ENCODE measurements at regions not wholly inside any gene's neighbourhood (a gene's known extent, or its start where the extent isn't known, plus 50 kb on each side); places are given as distances from the start of the nearest gene placed in this dataset.

DNA sequence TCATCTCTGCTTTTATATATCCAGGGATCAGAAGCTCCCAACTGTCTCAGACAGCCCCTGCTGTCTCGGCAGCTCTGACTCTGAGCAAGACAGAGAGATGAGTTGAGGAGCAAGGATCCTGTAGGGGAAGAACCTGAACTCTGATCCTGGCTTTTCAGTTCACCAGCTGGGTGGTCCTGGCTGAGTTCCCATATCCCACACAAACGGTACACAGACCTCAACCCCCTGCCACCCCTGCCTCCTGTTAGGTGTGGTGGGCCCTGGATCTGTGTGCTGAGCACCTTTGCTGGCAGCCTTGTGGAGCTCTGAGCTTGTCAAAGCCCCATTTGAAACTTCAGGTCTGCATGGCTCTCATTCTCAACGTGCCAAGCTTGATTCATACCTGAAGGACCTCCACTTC, 54.3 kb upstream of the GPR26 start:
- DNase-seq (ENCODE audit: low spot score), result no peak
- intact Hi-C loops (cut with micrococcal nuclease; ENCODE audit: unreplicated experiment) (no loop called here), in situ Hi-C loops (cut with HindIII; ENCODE audit: extremely low pct_ligation_motif_present, low pct_unique_long_range_greater_than_20kb) (no loop called here)
- Histone ChIP-seq H4K20me1 (ENCODE audit: insufficient read depth, low read length) (no peaks in the 10 kb centered on the region; the same call in 1 of the 2 replicates), H3K36me3 (replicated peaks in 1 of 2; ENCODE audit: control insufficient read depth in 1 of 2, insufficient read depth in 2 of 2, low read length in 2 of 2) (no peaks in the 10 kb centered on the region), H3K9ac (ENCODE audit: insufficient read depth, low read depth, low read length) (no peak overlapping the region), H3K27ac (ENCODE audit: extremely low read length, insufficient read depth, low read length) (no peak overlapping the region), H3K79me2 (ENCODE audit: insufficient read depth, low read length) (no peaks in the 10 kb centered on the region), H2AFZ (ENCODE audit: low read length) (no peak overlapping the region), H3K4me2 (ENCODE audit: low read depth, low read length) (no peak overlapping the region), H3K27me3 (ENCODE audit: control insufficient read depth in 1 of 2, insufficient read depth in 2 of 2, low read length in 2 of 2) (no peaks in the 10 kb centered on the region; a peak in 1 of 5 replicates), H3K4me3 (replicated peaks in 1 of 3; ENCODE audit: insufficient read depth in 1 of 3, low read depth in 2 of 3, low read length in 3 of 3) (no peak overlapping the region), H3K9me3 (ENCODE audit: low read length) (no peaks in the 10 kb centered on the region), H3K4me1 (ENCODE audit: insufficient read depth, low read length) (no peaks in the 10 kb centered on the region)
- no peak for ATAC-seq
- ChIA-PET CTCF (ENCODE audit: low intra/inter-chr PET ratio, low total read pairs) (no interaction called here), POLR2A (no interaction called here)
- no TSS peak for BruUV-seq (replicated peaks)
- WGBS (ENCODE audit: low lambda C conversion rate), result 0% methylated on average over 1 of the region's 3 CpGs
- TF ChIP-seq KDM5B (CRISPR knock-in tag; IDR thresholded peaks at IDR 0.05; ENCODE audit: borderline replicate concordance) (no peak), DNMT3B (CRISPR knock-in tag; conservative IDR thresholded peaks at IDR 0.05) (no peak), ZNF703 (CRISPR knock-in tag; IDR thresholded peaks at IDR 0.05; ENCODE audit: borderline replicate concordance) (no peak), RFX5 (IDR thresholded peaks at IDR 0.05; ENCODE audit: low read depth, low read length) (no peak), ZNF589 (CRISPR knock-in tag; conservative IDR thresholded peaks at IDR 0.05) (no peak), EED (CRISPR knock-in tag; IDR thresholded peaks at IDR 0.05) (no peak)
- FAIRE-seq, result no peak

GRCh38 chr10:123613346-123613850, 52.8 kb upstream of the GPR26 start:
- FAIRE-seq (no peak), DNase-seq (ENCODE audit: low spot score) (no peak), ATAC-seq (no peak)
- Histone ChIP-seq H3K36me3 (replicated peaks in 1 of 2; ENCODE audit: control insufficient read depth in 1 of 2, insufficient read depth in 2 of 2, low read length in 2 of 2) (no peaks in the 10 kb centered on the region), H3K27me3 (ENCODE audit: control insufficient read depth in 1 of 2, insufficient read depth in 2 of 2, low read length in 2 of 2) (no peaks in the 10 kb centered on the region), H3K4me1 (ENCODE audit: insufficient read depth, low read length) (no peaks in the 10 kb centered on the region), H3K9me3 (ENCODE audit: low read length) (no peaks in the 10 kb centered on the region), H3K9ac (ENCODE audit: insufficient read depth, low read depth, low read length) (no peak overlapping the region), H4K20me1 (ENCODE audit: insufficient read depth, low read length) (no peaks in the 10 kb centered on the region; the same call in 1 of the 2 replicates), H3K27ac (ENCODE audit: extremely low read length, insufficient read depth, low read length) (no peak overlapping the region), H3K4me2 (ENCODE audit: low read depth, low read length) (no peak overlapping the region), H2AFZ (ENCODE audit: low read length) (no peak overlapping the region), H3K4me3 (replicated peaks in 1 of 3; ENCODE audit: insufficient read depth in 1 of 3, low read depth in 2 of 3, low read length in 3 of 3) (no peak overlapping the region), H3K79me2 (ENCODE audit: insufficient read depth, low read length) (no peaks in the 10 kb centered on the region)
- in situ Hi-C loops (cut with HindIII; ENCODE audit: extremely low pct_ligation_motif_present, low pct_unique_long_range_greater_than_20kb), result no loop called here
- no TSS peak for BruUV-seq (replicated peaks)
- ChIA-PET POLR2A (no interaction called here), CTCF (ENCODE audit: low intra/inter-chr PET ratio, low total read pairs) (no interaction called here)
- WGBS (ENCODE audit: low lambda C conversion rate), result 0% methylated on average over 4 of the region's 7 CpGs
- intact Hi-C loops (cut with micrococcal nuclease; ENCODE audit: unreplicated experiment), result no loop called here
- TF ChIP-seq ZNF337 (CRISPR knock-in tag; IDR thresholded peaks at IDR 0.05; ENCODE audit: borderline replicate concordance, low read depth) (no peak), GFI1 (CRISPR knock-in tag; IDR thresholded peaks at IDR 0.05; ENCODE audit: borderline replicate concordance) (no peak), RARA (CRISPR knock-in tag; IDR thresholded peaks at IDR 0.05) (no peak), NONO (IDR thresholded peaks at IDR 0.05) (no peak), NONO (CRISPR knock-in tag; conservative IDR thresholded peaks at IDR 0.05) (no peak), ZNF142 (CRISPR knock-in tag; IDR thresholded peaks at IDR 0.05) (no peak), NAIF1 (CRISPR knock-in tag; IDR thresholded peaks at IDR 0.05; ENCODE audit: borderline replicate concordance) (no peak), NFIC (IDR thresholded peaks at IDR 0.05; ENCODE audit: low read length) (no peak), ZNF552 (CRISPR knock-in tag; IDR thresholded peaks at IDR 0.05; ENCODE audit: borderline replicate concordance) (no peak)

Measured in HepG2 (cell line).